GM10248 (cell line): ENCODE measurements at regions not wholly inside any gene's neighbourhood (a gene's known extent, or its start where the extent isn't known, plus 50 kb on each side); places are given as distances from the start of the nearest gene placed in this dataset.

Experiments used
- CTCF ChIA-PET: fragments of 300-600 bp; sonication (Branson Sonifier 250); formaldehyde crosslinking; extraction: SDS; loops from one replicate; lab custom pipeline; 2021; ENCODE audit warnings: antibody characterized with exemption; lab: Yijun Ruan, JAX
- POLR2A ChIA-PET: fragments of 350-650 bp; sonication (Branson Sonifier 250); formaldehyde crosslinking; extraction: SDS; loops from one replicate; lab custom pipeline; 2020; ENCODE audit warnings: antibody characterized with exemption; lab: Yijun Ruan, JAX
- DNase-seq: peaks from one replicate; pipeline ENCODE4 v3.0.0; 2012; ENCODE audit errors: extremely low spot score
- CTCF ChIP-seq: IDR thresholded peaks from 2 replicates; pipeline ENCODE4 v1.5.1; 2012; ENCODE audit warnings: mild to moderate bottlenecking, low read depth; ENCODE audit errors: extremely low read depth, missing control alignments, control extremely low read depth

GRCh38 chr14:86654558-86655184 lies 1124.7 kb downstream of the FLRT2 start:
- ChIA-PET POLR2A (no interaction called here), CTCF (interaction anchor here (1.7 kb wide), 1 partner anchor 9 kb away, joined by 4 read pairs; no protein-coding TSS in a partner anchor)
- no peak for DNase-seq
- TF ChIP-seq CTCF, result peak; percentile 18

GRCh38 chr14:86652526-86652925 lies 1122.6 kb downstream of the FLRT2 start:
- no peak for DNase-seq
- TF ChIP-seq CTCF, result no peak
- ChIA-PET CTCF (no interaction called here), POLR2A (no interaction called here)

- CTCF ChIA-PET, result interaction anchor here (1.3 kb wide), 1 partner anchor 11 kb away, joined by 5 read pairs; no protein-coding TSS in a partner anchor
- no peak for DNase-seq
- peak; percentile 17 for TF ChIP-seq CTCF
- POLR2A ChIA-PET, result no interaction called here
These were observed 1117.0 kb downstream of the FLRT2 start for GRCh38 chr14:86646696-86647690.

- no peak for DNase-seq
- no peak for TF ChIP-seq CTCF
- CTCF ChIA-PET, result no interaction called here
- POLR2A ChIA-PET, result no interaction called here
These were observed 1116.2 kb downstream of the FLRT2 start for GRCh38 chr14:86646125-86646524.

- no peak for TF ChIP-seq CTCF
- DNase-seq, result no peak
- POLR2A ChIA-PET, result no interaction called here
- CTCF ChIA-PET, result no interaction called here
These were observed 1111.4 kb downstream of the FLRT2 start for GRCh38 chr14:86641310-86641709.

GRCh38 chr14:86640288-86640687 lies 1110.3 kb downstream of the FLRT2 start:
- ChIA-PET CTCF (no interaction called here), POLR2A (no interaction called here)
- TF ChIP-seq CTCF, result no peak
- DNase-seq, result no peak
